ENCODE measurements at regions not wholly inside any gene's neighbourhood (a gene's known extent, or its start where the extent isn't known, plus 50 kb on each side); places are given as distances from the start of the nearest gene placed in this dataset.

GRCh38 chr18:46343456-46343855 lies 239.3 kb downstream of the HAUS1 start:
- intact Hi-C loops (cut with micrococcal nuclease), result no loop called here
- Histone ChIP-seq H3K9ac (replicated peaks; ENCODE audit: extremely low read depth, insufficient read depth, low read length) (no peak overlapping the region), H4K20me1 (replicated peaks; ENCODE audit: control insufficient read depth, extremely low read depth, insufficient read depth, low read length) (no peaks in the 10 kb centered on the region), H3K27ac (ENCODE audit: insufficient read depth, low read depth, low read length) (no peak overlapping the region), H3K9me1 (replicated peaks; ENCODE audit: control insufficient read depth, extremely low read depth, insufficient read depth, low read length) (no peaks in the 10 kb centered on the region), H2AFZ (ENCODE audit: low read depth, low read length) (no peak overlapping the region), H3K4me3 (replicated peaks in 1 of 3; ENCODE audit: insufficient read depth in 1 of 3, low read depth in 1 of 3, low read length in 3 of 3) (no peak overlapping the region), H3K4me2 (ENCODE audit: insufficient read depth, low read length) (no peak overlapping the region), H3K36me3 (ENCODE audit: control insufficient read depth in 2 of 2, extremely low read depth in 1 of 2, insufficient read depth in 2 of 2, low read length in 2 of 2) (no peaks in the 10 kb centered on the region), H3K4me1 (ENCODE audit: control insufficient read depth, extremely low read depth, insufficient read depth, low read length) (no peaks in the 10 kb centered on the region), H3K27me3 (ENCODE audit: control insufficient read depth in 2 of 2, insufficient read depth in 2 of 2, low read length in 2 of 2) (peaks cover 0 to 3% of the 10 kb centered on the region in 2 experiments), H3K79me2 (ENCODE audit: control insufficient read depth, insufficient read depth, low read length) (no peaks in the 10 kb centered on the region), H3K9me3 (replicated peaks; ENCODE audit: control insufficient read depth, insufficient read depth, low read length) (no peaks in the 10 kb centered on the region)
- CTCF ChIA-PET, result no interaction called here
- no TSS peak for BruUV-seq (replicated peaks)
- DNase-seq (ENCODE audit: low read depth, low spot score) (no peak), FAIRE-seq (no peak)
- dilution Hi-C loops (cut with MboI; ENCODE audit: extremely low pct_ligation_motif_present, low sequenced_read_pairs), result no loop called here
- TF ChIP-seq POLR2AphosphoS5 (IDR thresholded peaks at IDR 0.05; ENCODE audit: insufficient read depth, low read depth, low read length) (no peak), POLR2A (IDR thresholded peaks at IDR 0.05; ENCODE audit: low read depth, low read length) (no peak), JUN (IDR thresholded peaks at IDR 0.05; ENCODE audit: borderline replicate concordance, insufficient read depth, insufficient read length, low read depth) (no peak), GATA2 (IDR thresholded peaks at IDR 0.05; ENCODE audit: insufficient read depth, insufficient read length, low read depth, low read length) (no peak), MYC (IDR thresholded peaks at IDR 0.05; ENCODE audit: low read depth, low read length) (no peak), MAX (IDR thresholded peaks at IDR 0.05; ENCODE audit: insufficient read depth, insufficient read length) (no peak), EZH2 (IDR thresholded peaks at IDR 0.05; ENCODE audit: borderline replicate concordance, low read depth, low read length, severe bottlenecking) (no peak), CTCF (IDR thresholded peaks at IDR 0.05; ENCODE audit: extremely low read depth in 1 of 2, insufficient read depth in 1 of 2, low read depth in 1 of 2, low read length in 2 of 2) (no peak), FOS (IDR thresholded peaks at IDR 0.05; ENCODE audit: borderline replicate concordance, insufficient read depth, low read length) (no peak)
- POLR2A ChIA-PET, result no interaction called here
